ENCODE measurements at regions not wholly inside any gene's neighbourhood (a gene's known extent, or its start where the extent isn't known, plus 50 kb on each side); places are given as distances from the start of the nearest gene placed in this dataset.

DNA sequence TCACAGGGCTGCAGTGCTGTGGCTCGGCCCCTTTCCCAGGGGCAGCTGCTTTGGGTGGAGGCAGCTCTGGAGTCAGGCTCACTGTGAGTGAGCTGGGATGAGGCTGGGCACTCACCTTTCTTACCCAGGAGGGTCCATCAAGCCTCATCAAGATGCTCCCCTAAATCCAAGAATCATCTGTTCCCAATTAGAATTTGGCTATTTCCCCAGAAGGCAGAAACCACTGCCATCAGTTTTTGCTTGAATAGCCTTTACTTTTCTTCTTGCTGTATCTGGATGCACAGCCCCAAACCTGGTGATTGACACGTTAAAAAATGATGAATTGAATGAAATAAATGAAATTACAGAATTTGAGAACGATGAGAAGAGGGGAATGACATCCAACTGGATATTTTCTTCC is 74.3 kb upstream of the LYZL1 start:
- intact Hi-C loops (cut with micrococcal nuclease; ENCODE audit: unreplicated experiment) = no loop called here
- no TSS peak for BruUV-seq (replicated peaks)
- Histone ChIP-seq H3K4me1 (ENCODE audit: control insufficient read depth, insufficient read depth, low read length) (no peaks in the 10 kb centered on the region), H3K4me3 (ENCODE audit: low read depth in 2 of 2, low read length in 2 of 2) (no peak overlapping the region), H3K27ac (ENCODE audit: low read length) (no peak overlapping the region), H3K36me3 (ENCODE audit: control insufficient read depth, insufficient read depth, low read length) (no peaks in the 10 kb centered on the region), H3K9me3 (ENCODE audit: control insufficient read depth, insufficient read depth, low read depth, low read length) (no peaks in the 10 kb centered on the region; the same call in 1 of the 2 replicates), H3K27me3 (ENCODE audit: control insufficient read depth, insufficient read depth, low read length) (no peaks in the 10 kb centered on the region)
- DNase-seq (ENCODE audit: low read depth, low spot score) (no peak), ATAC-seq (no peak)
- TF ChIP-seq POLR2AphosphoS5 (IDR thresholded peaks at IDR 0.05; ENCODE audit: low read depth, low read length) = no peak
- TF ChIP-seq TCF7L2 (IDR thresholded peaks at IDR 0.05; ENCODE audit: low read depth, low read length) = no peak
- TF ChIP-seq, protein P1, sequence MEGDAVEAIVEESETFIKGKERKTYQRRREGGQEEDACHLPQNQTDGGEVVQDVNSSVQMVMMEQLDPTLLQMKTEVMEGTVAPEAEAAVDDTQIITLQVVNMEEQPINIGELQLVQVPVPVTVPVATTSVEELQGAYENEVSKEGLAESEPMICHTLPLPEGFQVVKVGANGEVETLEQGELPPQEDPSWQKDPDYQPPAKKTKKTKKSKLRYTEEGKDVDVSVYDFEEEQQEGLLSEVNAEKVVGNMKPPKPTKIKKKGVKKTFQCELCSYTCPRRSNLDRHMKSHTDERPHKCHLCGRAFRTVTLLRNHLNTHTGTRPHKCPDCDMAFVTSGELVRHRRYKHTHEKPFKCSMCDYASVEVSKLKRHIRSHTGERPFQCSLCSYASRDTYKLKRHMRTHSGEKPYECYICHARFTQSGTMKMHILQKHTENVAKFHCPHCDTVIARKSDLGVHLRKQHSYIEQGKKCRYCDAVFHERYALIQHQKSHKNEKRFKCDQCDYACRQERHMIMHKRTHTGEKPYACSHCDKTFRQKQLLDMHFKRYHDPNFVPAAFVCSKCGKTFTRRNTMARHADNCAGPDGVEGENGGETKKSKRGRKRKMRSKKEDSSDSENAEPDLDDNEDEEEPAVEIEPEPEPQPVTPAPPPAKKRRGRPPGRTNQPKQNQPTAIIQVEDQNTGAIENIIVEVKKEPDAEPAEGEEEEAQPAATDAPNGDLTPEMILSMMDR (IDR thresholded peaks at IDR 0.05) = no peak
- TF ChIP-seq, protein P2, sequence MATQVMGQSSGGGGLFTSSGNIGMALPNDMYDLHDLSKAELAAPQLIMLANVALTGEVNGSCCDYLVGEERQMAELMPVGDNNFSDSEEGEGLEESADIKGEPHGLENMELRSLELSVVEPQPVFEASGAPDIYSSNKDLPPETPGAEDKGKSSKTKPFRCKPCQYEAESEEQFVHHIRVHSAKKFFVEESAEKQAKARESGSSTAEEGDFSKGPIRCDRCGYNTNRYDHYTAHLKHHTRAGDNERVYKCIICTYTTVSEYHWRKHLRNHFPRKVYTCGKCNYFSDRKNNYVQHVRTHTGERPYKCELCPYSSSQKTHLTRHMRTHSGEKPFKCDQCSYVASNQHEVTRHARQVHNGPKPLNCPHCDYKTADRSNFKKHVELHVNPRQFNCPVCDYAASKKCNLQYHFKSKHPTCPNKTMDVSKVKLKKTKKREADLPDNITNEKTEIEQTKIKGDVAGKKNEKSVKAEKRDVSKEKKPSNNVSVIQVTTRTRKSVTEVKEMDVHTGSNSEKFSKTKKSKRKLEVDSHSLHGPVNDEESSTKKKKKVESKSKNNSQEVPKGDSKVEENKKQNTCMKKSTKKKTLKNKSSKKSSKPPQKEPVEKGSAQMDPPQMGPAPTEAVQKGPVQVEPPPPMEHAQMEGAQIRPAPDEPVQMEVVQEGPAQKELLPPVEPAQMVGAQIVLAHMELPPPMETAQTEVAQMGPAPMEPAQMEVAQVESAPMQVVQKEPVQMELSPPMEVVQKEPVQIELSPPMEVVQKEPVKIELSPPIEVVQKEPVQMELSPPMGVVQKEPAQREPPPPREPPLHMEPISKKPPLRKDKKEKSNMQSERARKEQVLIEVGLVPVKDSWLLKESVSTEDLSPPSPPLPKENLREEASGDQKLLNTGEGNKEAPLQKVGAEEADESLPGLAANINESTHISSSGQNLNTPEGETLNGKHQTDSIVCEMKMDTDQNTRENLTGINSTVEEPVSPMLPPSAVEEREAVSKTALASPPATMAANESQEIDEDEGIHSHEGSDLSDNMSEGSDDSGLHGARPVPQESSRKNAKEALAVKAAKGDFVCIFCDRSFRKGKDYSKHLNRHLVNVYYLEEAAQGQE (IDR thresholded peaks at IDR 0.05; ENCODE audit: insufficient read depth in 1 of 2, low read depth in 2 of 2, low read length in 1 of 2) = no peak
- TF ChIP-seq SIN3A (IDR thresholded peaks at IDR 0.05; ENCODE audit: borderline replicate concordance, insufficient read depth, low read depth, low read length) = no peak
- ChIA-PET POLR2A (no interaction called here), CTCF (interaction anchor here (0.7 kb wide), 1 partner anchor 11 kb away, joined by 3 read pairs; no protein-coding TSS in a partner anchor)
- in situ Hi-C loops (cut with HindIII; ENCODE audit: low pct_unique_long_range_greater_than_20kb, low sequenced_read_pairs) = no loop called here

DNA sequence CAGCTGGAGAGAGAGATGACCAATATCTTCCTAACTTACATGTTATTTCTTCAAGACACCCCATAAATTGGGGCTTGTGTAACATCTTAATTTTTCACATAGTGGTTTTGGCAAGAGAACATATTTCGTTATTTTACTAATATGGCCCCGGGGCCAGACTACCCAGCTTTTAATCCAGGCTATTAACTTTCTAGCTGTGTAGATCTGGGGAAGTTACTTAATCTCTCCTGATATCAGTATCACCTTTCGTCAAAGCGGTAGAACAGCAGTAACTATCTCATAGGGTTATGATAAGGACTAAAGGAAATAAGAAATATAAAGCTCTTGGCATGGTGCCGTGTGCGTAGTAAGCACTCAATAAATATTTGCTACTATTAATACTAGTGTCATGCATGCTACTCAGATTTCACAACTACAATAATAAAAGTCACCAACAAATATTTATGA is 71.6 kb upstream of the LYZL1 start:
- Histone ChIP-seq H3K27me3 (ENCODE audit: control insufficient read depth, insufficient read depth, low read length) (no peaks in the 10 kb centered on the region), H3K4me1 (ENCODE audit: control insufficient read depth, insufficient read depth, low read length) (no peaks in the 10 kb centered on the region), H3K27ac (ENCODE audit: low read length) (no peak overlapping the region), H3K36me3 (ENCODE audit: control insufficient read depth, insufficient read depth, low read length) (no peaks in the 10 kb centered on the region), H3K9me3 (ENCODE audit: control insufficient read depth, insufficient read depth, low read depth, low read length) (no peaks in the 10 kb centered on the region), H3K4me3 (ENCODE audit: low read depth in 2 of 2, low read length in 2 of 2) (no peak overlapping the region)
- TF ChIP-seq TCF7L2 (IDR thresholded peaks at IDR 0.05; ENCODE audit: low read depth, low read length) = no peak
- no peak for TF ChIP-seq POLR2AphosphoS5 (IDR thresholded peaks at IDR 0.05; ENCODE audit: low read depth, low read length)
- TF ChIP-seq, protein P2 (IDR thresholded peaks at IDR 0.05; ENCODE audit: insufficient read depth in 1 of 2, low read depth in 2 of 2, low read length in 1 of 2) = no peak
- no peak for TF ChIP-seq SIN3A (IDR thresholded peaks at IDR 0.05; ENCODE audit: borderline replicate concordance, insufficient read depth, low read depth, low read length)
- ChIA-PET POLR2A (no interaction called here), CTCF (no interaction called here)
- intact Hi-C loops (cut with micrococcal nuclease; ENCODE audit: unreplicated experiment) (no loop called here), in situ Hi-C loops (cut with HindIII; ENCODE audit: low pct_unique_long_range_greater_than_20kb, low sequenced_read_pairs) (no loop called here)
- DNase-seq (ENCODE audit: low read depth, low spot score) = no peak
- BruUV-seq (replicated peaks) = no TSS peak
- ATAC-seq = no peak

All from Panc1 (cell line).